ENCODE measurements at regions not wholly inside any gene's neighbourhood (a gene's known extent, or its start where the extent isn't known, plus 50 kb on each side); places are given as distances from the start of the nearest gene placed in this dataset.
"Not testable (repeated sequence)": the region's sequence is repeated elsewhere in the genome, so short reads cannot be mapped to it uniquely, and the experiment has no call there.

DNA sequence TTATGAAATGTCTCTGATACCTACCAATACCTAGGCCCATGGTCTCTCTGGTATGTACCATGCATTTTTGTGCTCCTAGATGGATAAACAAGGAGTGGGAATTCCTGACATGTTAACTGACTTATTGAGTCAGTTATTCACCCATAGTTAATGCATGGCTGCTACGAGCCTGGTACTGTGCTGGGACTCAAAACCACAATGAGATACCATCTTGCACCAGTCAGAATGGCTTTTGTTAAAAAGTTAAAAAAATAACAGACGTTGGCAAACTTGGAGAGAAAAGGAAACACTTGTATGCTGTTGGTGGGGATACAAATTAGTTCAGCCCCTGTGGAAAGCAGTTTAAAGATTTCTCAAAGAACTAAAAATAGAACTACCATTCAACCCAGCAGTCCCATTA, 293.8 kb downstream of the OSTF1 start:
- ChIA-PET CTCF (no interaction called here), POLR2A (no interaction called here)
- Histone ChIP-seq H3K27ac (ENCODE audit: low read depth in 2 of 2, low read length in 1 of 2) (no peak overlapping the region), H3K9ac (no peak overlapping the region), H3K36me3 (replicated peaks in 1 of 2; ENCODE audit: control insufficient read depth in 1 of 2, insufficient read depth in 2 of 2, low read length in 1 of 2) (no peaks in the 10 kb centered on the region), H4K20me1 (ENCODE audit: insufficient read depth) (no peaks in the 10 kb centered on the region), H3K9me3 (0 out of 2 replicates have a peak, but pooled peaks cover 3% of the 10 kb centered on the region), H2AFZ (ENCODE audit: low read depth) (no peak overlapping the region), H3F3A (replicated peaks; ENCODE audit: insufficient read depth) (no peaks in the 10 kb centered on the region), H3K4me2 (no peak overlapping the region), H3K9me2 (no peaks in the 10 kb centered on the region), H3K4me1 (ENCODE audit: control insufficient read depth in 1 of 2, insufficient read depth in 2 of 2, low read depth in 1 of 2, low read length in 1 of 2) (peaks cover 0 to 2% of the 10 kb centered on the region in 2 experiments; a peak in 1 of 4 replicates), H3K27me3 (ENCODE audit: insufficient read depth) (no peaks in the 10 kb centered on the region), H3K4me3 (ENCODE audit: low read depth in 2 of 2, low read length in 1 of 2) (no peak overlapping the region), H3K79me2 (ENCODE audit: insufficient read depth) (no peaks in the 10 kb centered on the region)
- DNase-seq: no peak
- TF ChIP-seq PBX3 (IDR thresholded peaks at IDR 0.05) (no peak), REST (IDR thresholded peaks at IDR 0.05; ENCODE audit: low read depth, low read length) (no peak), POLR2AphosphoS5 (IDR thresholded peaks at IDR 0.05; ENCODE audit: low read depth, low read length) (no peak), YY1 (IDR thresholded peaks at IDR 0.05; ENCODE audit: low read depth) (no peak), SMC3 (IDR thresholded peaks at IDR 0.05; ENCODE audit: low read depth, low read length) (no peak), FOSL2 (IDR thresholded peaks at IDR 0.05; ENCODE audit: borderline replicate concordance, low read depth) (no peak), RCOR1 (IDR thresholded peaks at IDR 0.05; ENCODE audit: low read length) (no peak), TAF1 (IDR thresholded peaks at IDR 0.05; ENCODE audit: borderline replicate concordance, low read depth, low read length) (no peak), MXI1 (IDR thresholded peaks at IDR 0.05; ENCODE audit: low read depth, low read length) (no peak), FOXM1 (IDR thresholded peaks at IDR 0.05; ENCODE audit: low read depth) (no peak), CHD2 (IDR thresholded peaks at IDR 0.05; ENCODE audit: low read length, partially characterized antibody) (no peak), MAX (IDR thresholded peaks at IDR 0.05; ENCODE audit: low read depth) (no peak), TCF12 (IDR thresholded peaks at IDR 0.05) (no peak), EZH2phosphoT487 (IDR thresholded peaks at IDR 0.05; ENCODE audit: borderline replicate concordance, low read depth) (no peak)
- 1% methylated on average over 2 of the region's 2 CpGs for WGBS (ENCODE audit: low lambda C conversion rate)

- CTCF ChIA-PET; H3K27me3 ChIP-seq (ENCODE audit: insufficient read depth); H4K20me1 ChIP-seq (ENCODE audit: insufficient read depth); H3K4me3 ChIP-seq (ENCODE audit: low read depth in 2 of 2, low read length in 1 of 2); H3F3A ChIP-seq (replicated peaks; ENCODE audit: insufficient read depth); H3K4me1 ChIP-seq (ENCODE audit: control insufficient read depth in 1 of 2, insufficient read depth in 2 of 2, low read depth in 1 of 2, low read length in 1 of 2); H3K4me2 ChIP-seq; POLR2A ChIA-PET; H3K9ac ChIP-seq; DNase-seq; H3K27ac ChIP-seq (ENCODE audit: low read depth in 2 of 2, low read length in 1 of 2); H3K9me3 ChIP-seq; H3K36me3 ChIP-seq (replicated peaks in 1 of 2; ENCODE audit: control insufficient read depth in 1 of 2, insufficient read depth in 2 of 2, low read length in 1 of 2); H3K9me2 ChIP-seq; H3K79me2 ChIP-seq (ENCODE audit: insufficient read depth); H2AFZ ChIP-seq (ENCODE audit: low read depth): not testable (repeated sequence)
- WGBS (ENCODE audit: low lambda C conversion rate): 0% methylated on average over 1 of the region's 1 CpG
Observed at GRCh38 chr9:75383420-75384034, 295.2 kb downstream of the OSTF1 start.
